ENCODE measurements at regions not wholly inside any gene's neighbourhood (a gene's known extent, or its start where the extent isn't known, plus 50 kb on each side); places are given as distances from the start of the nearest gene placed in this dataset.

DNA sequence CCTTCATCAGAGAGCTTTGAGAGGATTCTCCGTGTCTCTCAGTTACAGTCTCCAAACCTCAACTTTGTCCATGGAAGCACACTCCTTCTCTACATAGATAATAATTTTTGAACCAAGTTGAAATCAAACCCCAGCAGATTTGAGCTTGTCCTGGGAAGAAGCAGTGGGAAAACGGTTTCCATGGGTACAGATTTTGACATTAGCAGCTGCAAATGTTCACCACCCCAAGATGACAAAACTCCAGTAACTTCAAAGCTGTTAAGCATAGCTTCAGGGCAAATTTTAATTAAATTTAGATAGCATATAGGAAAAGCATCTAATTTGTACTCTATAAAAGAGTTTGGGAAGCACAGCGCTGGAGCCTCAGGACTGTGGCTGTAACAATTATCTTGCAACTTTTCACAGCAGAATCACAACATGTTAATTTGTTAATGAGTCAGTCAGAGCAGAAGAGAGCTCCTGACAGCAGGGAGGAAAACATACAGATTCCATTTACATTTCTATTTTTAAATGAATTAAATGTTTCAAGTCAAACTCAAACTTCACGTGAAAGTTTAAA is 240.7 kb downstream of the BMP7 start:
- no peak for DNase-seq (ENCODE audit: low read depth in 2 of 2)

GRCh38 chr20:57027777-57028176 is 238.7 kb downstream of the BMP7 start:
- DNase-seq (ENCODE audit: low read depth in 2 of 2) = no peak

GRCh38 chr20:57030611-57031600 is 235.5 kb downstream of the BMP7 start:
- no peak for DNase-seq (ENCODE audit: low read depth in 2 of 2)

- no peak for DNase-seq (ENCODE audit: low read depth in 2 of 2)
Observed at GRCh38 chr20:57031867-57032355, 234.5 kb downstream of the BMP7 start.

DNA sequence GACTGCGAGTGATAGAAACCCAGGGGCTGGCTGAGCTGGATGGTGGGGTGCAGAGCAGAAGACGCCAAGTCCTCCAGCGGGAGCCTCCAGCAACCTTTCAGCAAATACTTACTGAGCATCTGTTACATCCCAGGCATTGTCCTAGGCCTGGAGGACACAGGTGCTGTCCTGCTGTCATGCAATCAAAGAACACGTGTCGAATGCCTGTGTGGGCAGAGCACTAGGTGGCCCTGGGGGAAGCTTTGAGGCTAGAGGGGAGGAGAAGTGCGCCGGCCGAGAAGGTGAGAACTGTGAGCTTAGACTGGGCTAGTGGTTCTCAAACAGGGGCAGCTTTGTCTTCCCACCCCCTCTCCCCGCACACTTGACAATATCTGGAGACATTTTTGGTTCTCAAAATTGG is 233.6 kb downstream of the BMP7 start:
- no peak for DNase-seq (ENCODE audit: low read depth in 2 of 2)

DNA sequence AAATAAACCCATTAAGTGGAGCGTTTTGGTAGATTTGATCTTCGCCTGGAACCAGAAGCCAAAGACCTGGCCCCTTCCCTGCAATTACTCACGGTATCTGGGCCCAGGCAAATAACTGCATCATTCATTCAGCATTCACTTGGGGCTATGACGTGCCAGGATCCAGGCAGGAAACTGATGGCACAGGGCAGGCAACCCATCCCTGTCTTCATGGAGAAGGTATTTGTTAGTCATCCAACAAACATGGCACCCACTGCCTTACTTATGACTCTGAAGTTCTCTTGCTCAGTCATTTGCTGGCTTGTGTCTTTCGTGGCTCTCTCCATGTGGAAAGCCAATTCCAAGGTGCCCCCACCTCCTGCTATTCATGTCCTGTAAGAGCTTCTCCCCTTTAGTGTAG is 232.4 kb downstream of the BMP7 start:
- no peak for DNase-seq (ENCODE audit: low read depth in 2 of 2)

DNA sequence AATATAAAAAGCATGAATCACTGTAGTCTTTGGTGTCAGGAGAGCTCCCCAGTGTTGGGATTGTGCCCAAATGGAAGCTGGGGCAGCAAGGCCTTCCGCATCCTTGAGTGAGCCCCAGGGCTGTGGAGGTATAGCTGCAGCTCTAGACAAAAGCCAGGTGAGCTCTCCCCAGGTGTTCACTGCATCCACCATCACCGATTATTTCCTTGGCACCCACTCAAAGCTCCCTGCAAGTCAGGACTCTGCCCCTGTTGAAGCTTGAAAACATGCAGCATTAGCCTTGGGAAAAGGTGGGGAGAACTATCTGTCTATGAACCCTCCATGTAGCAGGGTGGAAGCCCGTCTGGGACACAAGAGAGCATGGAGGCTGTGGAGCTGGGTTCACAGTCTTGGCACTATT is 228.8 kb downstream of the BMP7 start:
- no peak for DNase-seq (ENCODE audit: low read depth in 2 of 2)

DNA sequence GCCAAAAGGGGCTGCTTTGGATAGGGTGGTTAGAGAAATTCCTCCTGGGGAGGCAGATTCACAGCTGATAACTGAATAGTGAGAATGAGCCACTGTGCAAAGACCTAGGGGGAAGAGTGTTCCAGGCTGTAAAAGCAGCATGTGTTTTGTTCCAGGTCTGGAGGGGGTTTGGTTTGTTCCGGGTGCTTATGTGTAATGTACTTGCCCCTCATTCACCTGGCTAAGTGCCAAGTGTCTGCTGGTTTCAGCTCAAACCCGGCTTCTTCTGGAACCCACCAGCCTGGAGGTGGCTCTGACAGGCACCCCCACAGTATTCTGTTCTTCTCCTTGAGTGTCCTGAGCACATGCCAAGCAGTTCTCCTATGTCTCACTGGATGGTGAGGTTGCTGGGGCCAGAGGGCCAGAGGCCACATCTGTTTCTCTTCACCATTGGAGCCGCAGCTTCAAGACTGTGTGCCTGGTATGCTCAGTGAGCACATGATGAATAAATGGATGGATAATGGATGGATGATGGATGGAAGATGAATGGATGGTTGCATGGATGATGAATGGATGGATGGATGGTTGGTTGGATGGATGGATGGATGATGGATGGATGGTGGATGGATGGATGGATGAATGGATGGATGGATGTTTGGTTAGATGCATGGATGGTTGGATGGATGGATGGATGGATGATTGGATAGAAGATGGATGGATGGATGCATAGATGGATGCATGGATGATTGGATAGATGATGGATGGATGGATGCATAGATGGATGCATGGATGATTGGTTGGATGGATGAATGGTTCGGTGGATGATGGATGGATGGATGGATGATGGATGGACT is 227.6 kb downstream of the BMP7 start:
- DNase-seq (ENCODE audit: low read depth in 2 of 2) = no peak

GRCh38 chr20:57040466-57040865 is 226.0 kb downstream of the BMP7 start:
- DNase-seq (ENCODE audit: low read depth in 2 of 2) = no peak

- DNase-seq (ENCODE audit: low read depth in 2 of 2) = no peak
Observed at GRCh38 chr20:57040924-57041323, 225.5 kb downstream of the BMP7 start.

- no peak for DNase-seq (ENCODE audit: low read depth in 2 of 2)
Observed at GRCh38 chr20:57043091-57043490, 223.3 kb downstream of the BMP7 start.

DNA sequence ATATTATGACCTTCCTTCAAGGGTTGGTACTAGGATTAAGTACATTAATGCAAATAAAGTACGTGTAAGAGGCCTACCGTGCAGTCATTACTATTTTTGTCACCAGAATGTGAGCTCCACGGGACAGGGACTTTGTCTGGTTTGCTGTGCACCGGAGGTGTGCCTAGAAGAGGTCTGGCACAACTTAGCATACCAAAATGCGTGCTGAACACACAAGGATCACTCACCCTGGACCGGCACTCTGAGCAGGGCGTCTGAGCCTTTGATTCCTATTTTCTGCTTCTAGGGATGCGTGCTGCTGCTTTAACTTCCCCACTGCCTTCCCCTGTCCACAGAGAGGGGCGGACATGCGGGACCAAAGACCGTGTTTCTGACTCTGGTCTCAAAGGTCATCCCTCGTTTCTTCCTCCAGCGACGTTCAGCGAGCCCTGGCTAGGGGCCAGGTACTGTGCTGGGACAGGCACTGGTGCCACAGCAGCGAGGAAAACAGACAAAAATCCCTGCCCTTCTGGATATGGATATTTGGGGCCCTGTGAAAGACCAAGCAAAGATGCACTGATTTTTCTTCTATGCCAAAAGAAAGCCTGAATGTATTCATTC is 222.7 kb downstream of the BMP7 start:
- no peak for DNase-seq (ENCODE audit: low read depth in 2 of 2)

DNA sequence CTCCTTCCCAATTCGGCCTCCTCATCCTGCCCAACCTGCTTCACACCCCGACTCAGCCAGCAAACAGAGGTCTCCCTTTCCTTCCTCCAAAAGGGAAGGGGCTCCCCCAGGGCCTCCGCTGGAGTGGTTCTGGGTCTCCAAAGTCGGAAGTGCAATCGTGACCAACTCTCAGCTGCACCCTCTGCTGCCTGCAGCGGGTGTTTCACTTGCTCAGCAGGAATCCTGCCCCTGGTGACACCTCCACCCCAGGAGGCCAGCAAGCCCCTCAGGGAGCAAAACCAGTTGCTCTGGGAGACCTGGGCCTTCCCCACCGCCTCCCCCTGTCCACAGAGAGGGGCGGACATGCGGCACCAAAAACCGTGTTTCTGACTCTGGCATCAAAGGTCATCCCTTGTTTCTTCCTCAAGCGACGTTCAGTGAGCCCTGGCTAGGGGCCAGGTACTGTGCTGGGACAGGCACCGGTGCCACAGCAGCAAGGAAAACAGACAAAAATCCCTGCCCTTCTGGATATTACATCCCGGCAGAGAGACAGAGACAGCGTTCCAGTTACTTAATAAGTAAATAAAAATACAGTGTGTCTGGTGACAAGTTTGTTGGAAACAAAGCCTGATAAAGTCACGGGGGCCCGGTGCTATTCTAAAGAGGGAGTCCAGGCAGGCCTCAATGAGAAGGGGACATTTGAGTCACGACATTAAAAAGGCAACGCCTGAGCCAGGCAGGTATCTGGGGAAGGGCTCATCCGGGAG is 219.0 kb downstream of the BMP7 start:
- DNase-seq (ENCODE audit: low read depth in 2 of 2) = no peak

- no peak for DNase-seq (ENCODE audit: low read depth in 2 of 2)
Observed at GRCh38 chr20:57048027-57048869, 218.2 kb downstream of the BMP7 start.

GRCh38 chr20:57049296-57049695 is 217.1 kb downstream of the BMP7 start:
- DNase-seq (ENCODE audit: low read depth in 2 of 2) = no peak

GRCh38 chr20:57051096-57051495 is 215.3 kb downstream of the BMP7 start:
- no peak for DNase-seq (ENCODE audit: low read depth in 2 of 2)

GRCh38 chr20:57053067-57053466 is 213.4 kb downstream of the BMP7 start:
- no peak for DNase-seq (ENCODE audit: low read depth in 2 of 2)

DNA sequence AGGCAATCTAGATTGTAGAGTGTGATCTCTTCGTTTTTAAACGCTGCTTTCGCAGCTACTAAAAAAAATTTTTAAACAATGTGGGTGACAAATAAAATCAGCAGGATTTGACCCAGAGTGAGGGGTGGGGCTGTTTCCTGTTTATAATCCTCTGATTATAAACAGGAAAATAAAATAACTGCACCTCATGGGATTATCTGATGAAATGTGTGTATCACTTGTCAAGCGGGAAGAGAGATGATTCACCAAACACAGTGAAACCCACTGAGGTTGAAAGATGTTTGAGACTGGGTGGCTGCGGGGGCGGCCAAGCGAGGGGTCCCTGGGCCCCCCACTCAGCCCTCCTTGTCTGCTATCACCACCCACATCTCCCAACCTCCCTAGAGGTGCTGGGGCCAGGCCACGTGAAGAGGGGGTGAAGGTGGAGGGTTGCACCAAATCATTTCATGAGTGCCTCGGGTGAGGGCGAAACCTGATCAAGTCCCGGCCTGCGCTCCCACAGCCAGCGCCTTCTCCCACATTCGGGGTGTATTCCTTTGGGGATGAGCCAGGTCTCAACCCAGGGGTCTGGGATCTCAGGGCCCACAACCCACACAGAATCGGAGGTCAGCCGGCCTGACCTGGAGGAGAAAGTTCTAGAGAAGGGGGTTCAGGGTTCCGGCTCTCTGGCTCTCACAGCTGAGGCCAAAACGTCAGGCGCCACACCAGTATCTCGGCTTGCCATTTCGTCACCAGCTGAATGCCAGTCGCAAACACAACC is 212.5 kb downstream of the BMP7 start:
- DNase-seq (ENCODE audit: low read depth in 2 of 2) = no peak

GRCh38 chr20:57055345-57055744 is 211.1 kb downstream of the BMP7 start:
- DNase-seq (ENCODE audit: low read depth in 2 of 2) = no peak

Data from stimulated activated CD8-positive, alpha-beta memory T cell treated with anti-CD3 and anti-CD28 coated beads, Interleukin-15, amount 100 ng/mL, for 48 hours (primary cell).